Nephron progenitor cell (in vitro differentiated cells): ENCODE measurements at regions not wholly inside any gene's neighbourhood (a gene's known extent, or its start where the extent isn't known, plus 50 kb on each side); places are given as distances from the start of the nearest gene placed in this dataset.

Experiments used
- DNase-seq: peaks from one replicate; pipeline ENCODE4 v3.0.0; 2021
- H3K27ac Mint-ChIP-seq: 2 replicates; pipeline ENCODE4 v1.8.0; 2021; ENCODE audit warnings: mild to moderate bottlenecking, moderate library complexity, mixed read lengths
- H3K27me3 Mint-ChIP-seq: 2 replicates; pipeline ENCODE4 v1.8.0; 2021; ENCODE audit warnings: mild to moderate bottlenecking, low read depth, mixed read lengths; ENCODE audit not compliant: poor library complexity
- H3K36me3 Mint-ChIP-seq: 2 replicates; pipeline ENCODE4 v1.8.0; 2021; ENCODE audit warnings: low read depth, mixed read lengths
- H3K4me1 Mint-ChIP-seq: 2 replicates; pipeline ENCODE4 v1.8.0; 2021; ENCODE audit warnings: mixed read lengths
- H3K4me3 Mint-ChIP-seq: 2 replicates; pipeline ENCODE4 v1.8.0; 2021; ENCODE audit warnings: mild to moderate bottlenecking, moderate library complexity, mixed read lengths
- H3K9me3 Mint-ChIP-seq: 2 replicates; pipeline ENCODE4 v1.8.0; 2021; ENCODE audit warnings: mild to moderate bottlenecking, moderate library complexity, mixed read lengths
- CTCF ChIP-seq: fragments of 200-600 bp; sonication (generic); IDR thresholded peaks from 2 replicates; pipeline ENCODE4 v1.5.0; 2021; ENCODE audit warnings: antibody characterized with exemption

- H3K4me3 Mint-ChIP-seq: no peak overlapping the region
- TF ChIP-seq CTCF: no peak
- no peak for DNase-seq
- H3K27me3 Mint-ChIP-seq: peaks cover 11% of the 10 kb centered on the region
- no peak overlapping the region for H3K27ac Mint-ChIP-seq
- peaks cover 4% of the 10 kb centered on the region for H3K9me3 Mint-ChIP-seq
- peaks cover 18% of the 10 kb centered on the region for H3K4me1 Mint-ChIP-seq
- no peaks in the 10 kb centered on the region for H3K36me3 Mint-ChIP-seq
These were observed 158.3 kb upstream of the NDUFV2 start for GRCh38 chr18:8943900-8944870.

- no peak overlapping the region for H3K4me3 Mint-ChIP-seq
- no peak for DNase-seq
- H3K4me1 Mint-ChIP-seq: peaks cover 24% of the 10 kb centered on the region
- peaks cover 11% of the 10 kb centered on the region for H3K27me3 Mint-ChIP-seq
- TF ChIP-seq CTCF: no peak
- no peak overlapping the region for H3K27ac Mint-ChIP-seq
- peaks cover 4% of the 10 kb centered on the region for H3K9me3 Mint-ChIP-seq
- no peaks in the 10 kb centered on the region for H3K36me3 Mint-ChIP-seq
These were observed 157.6 kb upstream of the NDUFV2 start for GRCh38 chr18:8944871-8945245.

- Mint-ChIP-seq H3K36me3 (no peaks in the 10 kb centered on the region), H3K4me3 (no peak overlapping the region), H3K9me3 (peaks cover 4% of the 10 kb centered on the region), H3K27ac (no peak overlapping the region), H3K4me1 (peaks cover 24% of the 10 kb centered on the region), H3K27me3 (peaks cover 12% of the 10 kb centered on the region)
- no peak for DNase-seq
- TF ChIP-seq CTCF: no peak
These were observed 157.0 kb upstream of the NDUFV2 start for GRCh38 chr18:8945514-8945913.

- Mint-ChIP-seq H3K4me3 (no peak overlapping the region), H3K27ac (no peak overlapping the region), H3K4me1 (peaks cover 20% of the 10 kb centered on the region), H3K36me3 (no peaks in the 10 kb centered on the region), H3K27me3 (peaks cover 20% of the 10 kb centered on the region), H3K9me3 (peaks cover 4% of the 10 kb centered on the region)
- no peak for TF ChIP-seq CTCF
- no peak for DNase-seq
These were observed 156.2 kb upstream of the NDUFV2 start for GRCh38 chr18:8946066-8946838.

- H3K27me3 Mint-ChIP-seq: peaks cover 23% of the 10 kb centered on the region
- H3K4me1 Mint-ChIP-seq: peaks cover 20% of the 10 kb centered on the region
- H3K9me3 Mint-ChIP-seq: peaks cover 4% of the 10 kb centered on the region
- H3K36me3 Mint-ChIP-seq: no peaks in the 10 kb centered on the region
- H3K4me3 Mint-ChIP-seq: no peak overlapping the region
- no peak for TF ChIP-seq CTCF
- no peak overlapping the region for H3K27ac Mint-ChIP-seq
- DNase-seq: no peak
These were observed 154.9 kb upstream of the NDUFV2 start for GRCh38 chr18:8947566-8947965.
